ENCODE measurements at regions not wholly inside any gene's neighbourhood (a gene's known extent, or its start where the extent isn't known, plus 50 kb on each side); places are given as distances from the start of the nearest gene placed in this dataset.

DNA sequence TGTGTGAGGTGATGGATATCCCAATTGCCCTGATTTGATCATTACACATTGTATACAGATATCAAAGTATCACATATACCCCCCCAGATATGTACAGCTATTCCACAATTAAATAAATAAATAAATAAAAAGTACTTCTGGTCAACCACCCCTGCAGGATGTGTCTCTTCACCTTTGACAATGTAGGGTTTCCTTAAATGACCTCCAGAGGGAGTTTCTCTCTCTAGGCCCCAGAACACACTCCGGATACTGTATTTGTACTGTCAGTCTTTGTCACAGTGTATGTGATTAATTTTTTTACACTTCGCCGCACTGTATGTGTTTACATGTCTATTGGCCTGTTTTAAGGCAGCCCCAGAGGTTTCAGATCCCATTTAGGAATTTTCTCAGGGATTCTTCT is 123.6 kb downstream of the ADCYAP1R1 start:
- DNase-seq (ENCODE audit: low spot score): no peak

GRCh38 chr7:31171984-31172383 is 119.9 kb downstream of the ADCYAP1R1 start:
- no peak for DNase-seq (ENCODE audit: low spot score)

- DNase-seq (ENCODE audit: low spot score): no peak
Observed at GRCh38 chr7:31171216-31171785, 119.2 kb downstream of the ADCYAP1R1 start.
